HG02588 (cell line): ENCODE measurements at regions not wholly inside any gene's neighbourhood (a gene's known extent, or its start where the extent isn't known, plus 50 kb on each side); places are given as distances from the start of the nearest gene placed in this dataset.

Experiments used
- ATAC-seq: cut with Tn5 transposase; IDR thresholded peaks from one replicate; pipeline ENCODE4 v1.9.1; 2021; ENCODE audit warnings: mild to moderate bottlenecking, moderate library complexity; ENCODE audit not compliant: unreplicated experiment

GRCh38 chr13:22112956-22113745, 442.3 kb downstream of the FGF9 start:
- ATAC-seq = no peak

DNA sequence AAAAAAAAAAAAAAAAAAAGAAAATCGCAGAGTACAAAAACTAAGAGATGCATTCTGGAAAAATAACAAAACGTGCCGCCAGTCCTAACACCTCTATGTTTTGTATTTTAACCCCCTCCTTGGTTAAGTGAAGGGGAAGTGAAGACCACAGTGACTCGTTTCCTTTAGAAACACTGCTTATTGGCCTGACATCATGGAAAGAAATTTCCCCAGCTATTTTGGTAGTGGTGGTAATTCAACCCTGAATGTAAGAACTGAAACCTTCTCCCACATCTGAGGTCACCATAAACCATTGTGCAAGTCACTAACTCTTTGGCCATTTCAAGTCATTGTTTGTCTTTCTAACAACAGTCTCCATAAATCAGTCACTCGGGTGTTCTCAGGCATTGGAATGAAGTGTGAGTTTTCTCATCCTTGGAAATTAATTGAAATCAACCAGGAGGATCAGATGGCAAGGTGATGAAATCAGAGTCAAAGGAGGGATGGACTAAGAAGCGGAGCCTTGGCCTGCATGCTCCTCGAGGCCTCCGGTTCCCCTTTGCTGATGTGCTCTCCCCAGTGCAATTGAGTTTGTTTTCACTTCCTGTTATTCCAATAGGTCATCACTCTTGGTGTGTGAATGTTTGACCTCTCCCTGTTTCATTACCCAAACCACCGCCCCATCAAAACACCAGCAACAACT, 443.9 kb downstream of the FGF9 start:
- peak; percentile 90 for ATAC-seq

DNA sequence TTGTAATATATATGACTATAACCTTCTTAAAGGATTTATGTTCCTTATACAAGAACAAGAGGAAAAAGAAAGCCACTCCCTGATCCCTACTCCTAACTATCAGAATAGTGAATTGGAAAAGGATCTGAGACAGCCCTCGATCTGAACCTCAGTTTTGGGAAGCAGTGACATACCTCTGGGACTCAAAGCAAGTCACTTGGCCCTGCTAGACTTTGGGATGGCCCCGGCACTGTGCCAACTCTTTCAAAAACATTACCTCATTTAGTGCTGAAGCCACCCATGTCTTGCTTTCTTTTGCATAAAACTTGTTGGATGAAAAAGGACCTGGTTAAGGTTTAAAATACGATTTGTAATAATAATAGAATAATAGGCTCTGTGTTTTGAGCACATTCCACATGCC, 447.3 kb downstream of the FGF9 start:
- ATAC-seq = no peak

DNA sequence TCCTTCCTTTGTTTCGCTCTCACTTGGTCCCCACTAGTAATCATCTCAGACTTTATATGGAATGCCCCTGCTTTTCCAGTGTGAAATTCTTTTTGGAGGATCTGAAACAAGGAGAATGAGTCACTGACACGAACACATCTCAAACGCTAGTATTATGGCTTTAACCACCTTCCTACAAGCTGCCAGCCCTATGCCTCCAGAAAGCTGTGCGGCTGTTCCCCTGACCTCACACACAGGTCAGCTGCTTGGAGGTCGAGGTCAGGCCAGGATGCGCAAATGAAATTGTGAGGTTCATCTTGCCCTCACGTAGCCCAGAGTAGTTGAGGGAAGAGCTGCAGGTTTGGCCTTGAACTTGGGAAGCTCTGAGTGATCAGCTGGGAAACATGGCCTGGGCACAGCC, 449.8 kb downstream of the FGF9 start:
- ATAC-seq = no peak

DNA sequence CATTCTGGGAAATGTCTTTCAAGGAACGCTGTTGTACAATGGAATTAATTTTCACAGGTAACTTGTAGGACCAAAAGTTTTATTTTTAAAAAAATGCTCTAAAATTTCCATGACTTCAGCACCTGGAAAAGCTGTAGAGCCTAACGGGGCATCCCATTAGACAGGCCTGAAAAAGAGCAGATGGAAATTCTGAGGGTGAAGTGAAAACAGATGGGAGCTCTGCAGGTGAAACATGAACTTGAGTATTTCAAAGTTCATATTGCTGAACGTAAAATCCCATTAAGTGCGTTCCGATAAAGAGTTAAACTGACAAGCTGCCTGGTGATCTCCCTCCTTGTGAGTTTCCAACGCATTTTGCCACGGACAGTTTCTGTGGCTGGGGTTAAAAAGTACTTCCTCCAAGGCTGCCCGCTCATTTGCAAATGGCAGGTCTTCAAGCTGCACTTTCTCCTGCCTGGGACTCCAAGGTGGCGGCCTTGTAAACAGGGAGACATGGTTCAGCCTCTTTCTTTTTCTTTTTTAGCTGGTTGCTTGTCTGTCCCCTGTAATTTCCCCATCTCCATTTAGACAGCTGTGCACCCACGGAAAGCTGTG, 450.4 kb downstream of the FGF9 start:
- no peak for ATAC-seq

- peak; percentile 99 for ATAC-seq
These were observed 455.7 kb downstream of the FGF9 start for GRCh38 chr13:22126433-22127021.

- ATAC-seq = no peak
These were observed 456.6 kb downstream of the FGF9 start for GRCh38 chr13:22127277-22128164.

DNA sequence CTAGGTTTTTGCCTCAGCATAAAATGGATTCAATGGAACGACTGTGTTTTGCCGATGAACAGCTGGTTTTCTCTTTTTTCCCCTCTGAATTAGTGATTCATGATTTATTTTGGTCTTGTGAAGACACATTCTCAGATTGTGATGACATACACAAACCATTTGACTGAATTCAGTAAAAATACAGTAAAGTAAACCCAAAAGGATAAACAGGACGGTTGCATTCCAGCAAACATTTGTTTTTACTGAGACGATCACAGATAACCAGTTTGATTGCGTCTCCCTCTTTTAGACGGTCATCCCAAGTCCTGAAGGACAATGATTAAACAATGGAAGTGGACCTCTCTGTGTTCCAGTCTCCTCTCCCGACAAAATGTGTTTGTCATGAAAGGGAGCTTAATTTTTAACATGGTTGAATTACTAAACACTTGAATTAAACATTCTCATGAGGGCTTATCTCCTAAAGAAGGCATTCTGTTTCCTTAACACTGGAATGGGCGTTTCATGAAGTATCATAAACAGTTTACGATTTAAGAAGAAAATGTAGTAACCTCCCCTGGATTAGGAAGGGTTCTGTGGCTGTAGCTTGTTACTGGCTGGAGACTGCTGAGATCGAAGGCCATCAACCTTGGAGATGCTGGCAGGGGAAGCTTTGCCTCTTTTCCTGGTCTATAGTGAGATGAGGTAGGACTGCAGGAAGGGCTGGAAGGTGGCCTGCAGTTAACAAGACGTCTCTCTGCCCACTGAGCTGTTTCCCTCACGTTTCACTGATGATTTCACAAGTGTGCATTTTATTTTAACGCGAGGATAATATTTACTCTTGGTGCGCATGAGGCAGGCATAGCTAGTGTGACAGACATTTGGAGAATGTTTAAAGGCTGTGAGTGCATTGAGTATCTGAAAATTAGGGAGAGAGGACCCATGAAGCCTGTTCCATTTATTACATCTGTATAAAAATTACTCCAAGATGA, 457.9 kb downstream of the FGF9 start:
- no peak for ATAC-seq

- ATAC-seq = no peak
These were observed 459.4 kb downstream of the FGF9 start for GRCh38 chr13:22130254-22130653.

DNA sequence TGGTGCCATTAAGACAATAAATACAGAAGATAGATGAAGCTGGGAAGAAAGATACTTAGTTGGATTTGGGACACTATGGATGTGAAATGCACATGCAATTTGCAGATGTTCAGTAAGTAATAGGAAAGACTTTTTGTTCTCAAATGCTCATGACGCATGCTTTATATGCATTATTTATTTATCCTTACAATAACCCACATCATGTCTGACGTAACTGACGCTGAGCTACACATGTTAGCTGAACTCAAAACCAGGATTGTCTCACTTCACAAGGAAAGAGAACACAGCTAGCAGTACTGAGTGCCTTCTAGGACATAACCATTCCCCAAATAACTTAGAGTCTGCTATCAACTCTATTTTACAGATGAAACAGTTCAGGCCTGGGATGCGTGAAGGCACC, 463.4 kb downstream of the FGF9 start:
- ATAC-seq = no peak

GRCh38 chr13:22135446-22135845, 464.6 kb downstream of the FGF9 start:
- no peak for ATAC-seq

GRCh38 chr13:22137361-22138050, 466.6 kb downstream of the FGF9 start:
- no peak for ATAC-seq

DNA sequence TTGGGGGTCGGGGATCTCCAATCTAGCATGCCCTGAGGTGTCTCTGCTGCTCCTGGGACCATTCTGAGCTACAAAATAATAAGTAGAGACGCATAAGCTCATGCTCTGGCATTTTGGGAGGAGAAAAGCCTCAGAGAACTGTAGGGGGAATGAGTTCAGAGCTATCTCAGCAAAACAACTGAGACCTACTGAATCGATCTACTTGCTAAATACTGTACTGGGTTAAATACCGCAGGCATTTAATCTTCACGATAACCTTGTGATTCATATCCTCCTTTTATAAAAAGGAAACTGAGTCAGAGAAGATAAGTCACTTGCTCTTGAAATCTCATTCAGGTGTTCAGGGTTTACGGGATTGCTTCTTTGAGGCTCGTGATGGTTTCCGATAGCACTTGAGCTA, 468.1 kb downstream of the FGF9 start:
- ATAC-seq = no peak

- no peak for ATAC-seq
These were observed 470.8 kb downstream of the FGF9 start for GRCh38 chr13:22141716-22142115.

GRCh38 chr13:22143671-22144070, 472.8 kb downstream of the FGF9 start:
- ATAC-seq = no peak

DNA sequence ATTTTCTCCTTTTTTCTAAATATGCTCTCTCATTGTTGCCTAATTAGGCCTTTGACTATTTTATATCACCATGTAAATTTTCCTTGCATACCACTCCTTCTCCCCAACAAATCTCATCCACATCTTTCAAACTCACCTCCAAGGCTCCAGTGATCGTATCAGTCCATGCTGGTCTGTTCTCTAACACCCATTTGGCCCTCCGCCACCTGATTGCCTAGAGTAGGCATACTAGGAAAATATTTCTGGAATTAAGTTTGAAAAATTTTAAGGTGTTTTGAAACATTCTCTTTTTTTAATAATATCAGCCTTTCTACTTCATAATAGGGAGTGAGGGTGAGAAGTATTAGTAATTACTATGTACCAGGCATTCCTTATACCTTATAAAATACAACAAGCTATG, 473.9 kb downstream of the FGF9 start:
- ATAC-seq = no peak

GRCh38 chr13:22148187-22148586, 477.3 kb downstream of the FGF9 start:
- no peak for ATAC-seq

- ATAC-seq = no peak
These were observed 481.9 kb downstream of the FGF9 start for GRCh38 chr13:22152751-22153150.

GRCh38 chr13:22154041-22154440, 483.2 kb downstream of the FGF9 start:
- no peak for ATAC-seq
